ENCODE measurements at regions not wholly inside any gene's neighbourhood (a gene's known extent, or its start where the extent isn't known, plus 50 kb on each side); places are given as distances from the start of the nearest gene placed in this dataset.
"Not testable (repeated sequence)": the region's sequence is repeated elsewhere in the genome, so short reads cannot be mapped to it uniquely, and the experiment has no call there.

DNA sequence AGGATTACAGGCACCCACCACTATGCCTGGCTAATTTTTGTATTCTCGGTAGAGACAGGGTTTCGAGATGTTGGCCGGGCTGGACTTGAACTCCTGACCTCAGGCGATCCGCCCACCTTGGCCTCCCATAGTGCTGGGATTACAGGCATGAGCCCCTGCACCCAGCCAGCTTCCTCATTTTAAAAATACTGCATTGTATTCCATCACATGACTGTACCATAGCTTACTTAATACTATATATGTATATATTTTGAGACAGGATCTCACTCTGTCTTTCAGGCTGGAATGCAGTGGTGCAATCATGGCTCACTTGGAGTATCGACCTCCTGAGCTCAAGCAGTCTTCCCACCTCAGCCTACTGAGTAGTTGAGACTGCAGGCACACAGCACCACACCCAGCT, 459.5 kb upstream of the AMELY start:
- not testable (repeated sequence) for H3K4me3 Mint-ChIP-seq; H3K4me1 ChIP-seq (ENCODE audit: control insufficient read depth, insufficient read depth, low read length); H3K27me3 ChIP-seq (ENCODE audit: control insufficient read depth, insufficient read depth, low read length, poor library complexity, severe bottlenecking); H3K4me3 ChIP-seq (ENCODE audit: low read length); H3K9me3 Mint-ChIP-seq; H3K4me1 Mint-ChIP-seq; H3K9me3 ChIP-seq (ENCODE audit: control insufficient read depth, low read length); H3K27me3 Mint-ChIP-seq (ENCODE audit: insufficient read depth); H3K27ac Mint-ChIP-seq; H3K9ac ChIP-seq (ENCODE audit: extremely low read depth, low read length, poor library complexity, severe bottlenecking); H3K36me3 Mint-ChIP-seq (ENCODE audit: low read depth); H3K27ac ChIP-seq (ENCODE audit: low read depth, low read length); DNase-seq
- H3K36me3 ChIP-seq (ENCODE audit: control insufficient read depth, insufficient read depth, low read length): peaks cover 12% of the 10 kb centered on the region
- 95% methylated on average over 6 of the region's 6 CpGs; no CpG with 5 or more reads in 1 of the 2 experiments for WGBS, 2 experiments (ENCODE audit: insufficient coverage in 1 of 2, insufficient read length in 1 of 2)

DNA sequence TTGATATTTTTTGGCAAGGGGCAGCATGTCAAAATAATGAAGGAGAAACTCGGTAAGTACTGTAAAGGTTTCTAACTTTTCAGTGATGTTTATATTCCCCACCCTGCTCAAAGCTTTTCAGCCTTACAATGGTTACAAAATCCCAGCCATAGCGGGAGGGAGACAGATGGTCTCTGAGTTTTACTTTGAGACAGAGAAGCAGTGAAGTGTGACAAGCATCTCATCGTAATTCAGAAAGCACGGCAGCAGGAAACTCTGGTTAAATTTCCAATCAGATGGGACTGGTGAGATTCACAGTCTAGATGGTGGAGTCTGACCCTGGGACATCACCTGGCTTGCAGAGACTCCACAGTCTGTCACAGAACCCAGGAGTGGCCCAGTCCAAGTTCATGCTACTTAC, 448.0 kb upstream of the AMELY start:
- TF ChIP-seq, protein P1, sequence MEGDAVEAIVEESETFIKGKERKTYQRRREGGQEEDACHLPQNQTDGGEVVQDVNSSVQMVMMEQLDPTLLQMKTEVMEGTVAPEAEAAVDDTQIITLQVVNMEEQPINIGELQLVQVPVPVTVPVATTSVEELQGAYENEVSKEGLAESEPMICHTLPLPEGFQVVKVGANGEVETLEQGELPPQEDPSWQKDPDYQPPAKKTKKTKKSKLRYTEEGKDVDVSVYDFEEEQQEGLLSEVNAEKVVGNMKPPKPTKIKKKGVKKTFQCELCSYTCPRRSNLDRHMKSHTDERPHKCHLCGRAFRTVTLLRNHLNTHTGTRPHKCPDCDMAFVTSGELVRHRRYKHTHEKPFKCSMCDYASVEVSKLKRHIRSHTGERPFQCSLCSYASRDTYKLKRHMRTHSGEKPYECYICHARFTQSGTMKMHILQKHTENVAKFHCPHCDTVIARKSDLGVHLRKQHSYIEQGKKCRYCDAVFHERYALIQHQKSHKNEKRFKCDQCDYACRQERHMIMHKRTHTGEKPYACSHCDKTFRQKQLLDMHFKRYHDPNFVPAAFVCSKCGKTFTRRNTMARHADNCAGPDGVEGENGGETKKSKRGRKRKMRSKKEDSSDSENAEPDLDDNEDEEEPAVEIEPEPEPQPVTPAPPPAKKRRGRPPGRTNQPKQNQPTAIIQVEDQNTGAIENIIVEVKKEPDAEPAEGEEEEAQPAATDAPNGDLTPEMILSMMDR (conservative IDR thresholded peaks at IDR 0.05): no peak
- Mint-ChIP-seq H3K36me3 (ENCODE audit: low read depth) (no peaks in the 10 kb centered on the region), H3K27me3 (ENCODE audit: insufficient read depth) (no peaks in the 10 kb centered on the region), H3K27ac (no peak overlapping the region), H3K4me1 (no peaks in the 10 kb centered on the region), H3K9me3 (no peaks in the 10 kb centered on the region), H3K4me3 (no peak overlapping the region)
- Histone ChIP-seq H3K27ac (ENCODE audit: low read depth, low read length) (no peak overlapping the region), H3K9me3 (ENCODE audit: control insufficient read depth, low read length) (no peaks in the 10 kb centered on the region), H3K4me3 (ENCODE audit: low read length) (no peak overlapping the region), H3K4me1 (ENCODE audit: control insufficient read depth, insufficient read depth, low read length) (no peaks in the 10 kb centered on the region), H3K9ac (ENCODE audit: extremely low read depth, low read length, poor library complexity, severe bottlenecking) (no peak overlapping the region), H3K36me3 (ENCODE audit: control insufficient read depth, insufficient read depth, low read length) (peaks cover 42% of the 10 kb centered on the region), H3K27me3 (ENCODE audit: control insufficient read depth, insufficient read depth, low read length, poor library complexity, severe bottlenecking) (no peaks in the 10 kb centered on the region)
- 90 to 93% methylated on average over 3 to 4 of the region's 4 CpGs for WGBS, 2 experiments (ENCODE audit: insufficient coverage in 1 of 2, insufficient read length in 1 of 2)
- DNase-seq: no peak

DNA sequence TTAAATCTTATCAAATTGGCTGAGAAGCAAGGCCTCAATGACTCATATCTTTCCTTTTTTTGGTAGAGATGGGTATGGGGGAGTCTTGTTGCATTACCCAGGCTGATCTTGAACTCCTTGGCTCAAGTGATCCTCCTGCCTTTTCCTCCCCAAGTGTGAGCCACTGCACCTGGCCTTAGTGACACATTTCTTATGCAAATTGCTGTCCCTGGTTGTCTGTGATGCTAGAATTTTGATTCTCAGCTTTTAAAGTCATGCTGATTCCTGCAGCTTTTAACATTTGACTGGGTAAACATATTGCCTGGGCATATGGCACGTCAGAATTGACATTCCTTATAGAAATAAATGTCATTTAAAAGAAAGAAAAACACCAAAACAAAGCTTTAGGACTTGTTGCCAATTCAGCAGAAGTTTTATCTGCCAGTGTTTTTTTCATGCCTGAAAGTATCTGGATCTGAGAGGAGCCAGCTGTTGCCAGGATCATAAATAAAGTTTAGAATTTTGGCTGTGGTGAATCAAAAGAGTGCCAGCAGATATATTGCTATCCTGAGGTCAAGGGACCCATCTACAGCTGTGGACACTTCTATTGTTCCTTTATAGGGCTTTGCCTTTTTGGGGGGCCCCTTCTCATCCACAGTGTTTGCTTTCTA, 446.7 kb upstream of the AMELY start:
- Mint-ChIP-seq H3K36me3 (ENCODE audit: low read depth) (no peaks in the 10 kb centered on the region), H3K27me3 (ENCODE audit: insufficient read depth) (no peaks in the 10 kb centered on the region)

DNA sequence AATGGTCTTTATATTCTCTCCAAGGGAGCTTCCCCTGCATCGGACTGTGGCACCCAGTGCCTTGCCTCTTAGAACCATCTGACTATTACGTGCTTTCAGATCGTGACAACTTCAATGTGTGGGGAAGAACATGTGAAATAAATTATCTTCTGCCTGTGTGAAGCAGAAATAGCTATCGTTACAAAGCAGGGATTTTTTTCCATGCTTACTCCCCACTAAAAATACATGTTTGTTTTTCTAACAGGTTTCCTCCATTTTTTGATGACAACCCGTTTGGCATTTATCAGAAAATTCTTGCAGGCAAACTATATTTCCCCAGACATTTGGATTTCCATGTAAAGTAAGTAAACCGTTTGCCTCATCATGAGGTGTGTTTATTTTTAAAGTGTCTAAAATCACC, 444.3 kb upstream of the AMELY start:
- 96% methylated on average over 4 of the region's 6 CpGs; no CpG with 5 or more reads in 1 of the 2 experiments for WGBS, 2 experiments (ENCODE audit: insufficient coverage in 1 of 2, insufficient read length in 1 of 2)
- H3K27ac Mint-ChIP-seq; H3K4me1 Mint-ChIP-seq; H3K9ac ChIP-seq (ENCODE audit: extremely low read depth, low read length, poor library complexity, severe bottlenecking); DNase-seq; H3K4me1 ChIP-seq (ENCODE audit: control insufficient read depth, insufficient read depth, low read length); H3K4me3 ChIP-seq (ENCODE audit: low read length); H3K27me3 ChIP-seq (ENCODE audit: control insufficient read depth, insufficient read depth, low read length, poor library complexity, severe bottlenecking); H3K9me3 ChIP-seq (ENCODE audit: control insufficient read depth, low read length); H3K27ac ChIP-seq (ENCODE audit: low read depth, low read length); H3K27me3 Mint-ChIP-seq (ENCODE audit: insufficient read depth); H3K9me3 Mint-ChIP-seq; H3K36me3 Mint-ChIP-seq (ENCODE audit: low read depth); H3K4me3 Mint-ChIP-seq: not testable (repeated sequence)
- H3K36me3 ChIP-seq (ENCODE audit: control insufficient read depth, insufficient read depth, low read length): peaks cover 52% of the 10 kb centered on the region

More for the DNA sequence above, 446.7 kb upstream of the AMELY start:
- no peak overlapping the region for H3K4me3 Mint-ChIP-seq
- H3K9me3 Mint-ChIP-seq: no peaks in the 10 kb centered on the region
- no peak overlapping the region for H3K27ac ChIP-seq (ENCODE audit: low read depth, low read length)
- no peak overlapping the region for H3K9ac ChIP-seq (ENCODE audit: extremely low read depth, low read length, poor library complexity, severe bottlenecking)
- TF ChIP-seq, protein P1 (conservative IDR thresholded peaks at IDR 0.05): no peak
- H3K9me3 ChIP-seq (ENCODE audit: control insufficient read depth, low read length): no peaks in the 10 kb centered on the region
- no peaks in the 10 kb centered on the region for H3K27me3 ChIP-seq (ENCODE audit: control insufficient read depth, insufficient read depth, low read length, poor library complexity, severe bottlenecking)
- no peak for DNase-seq
- no peak overlapping the region for H3K27ac Mint-ChIP-seq
- H3K36me3 ChIP-seq (ENCODE audit: control insufficient read depth, insufficient read depth, low read length): peaks cover 47% of the 10 kb centered on the region
- no peak overlapping the region for H3K4me3 ChIP-seq (ENCODE audit: low read length)
- no peaks in the 10 kb centered on the region for H3K4me1 ChIP-seq (ENCODE audit: control insufficient read depth, insufficient read depth, low read length)
- no peaks in the 10 kb centered on the region for H3K4me1 Mint-ChIP-seq
- WGBS, 2 experiments (ENCODE audit: insufficient coverage in 1 of 2, insufficient read length in 1 of 2): no CpG with 5 or more reads among the region's 1 CpG
